ENCODE measurements at regions not wholly inside any gene's neighbourhood (a gene's known extent, or its start where the extent isn't known, plus 50 kb on each side); places are given as distances from the start of the nearest gene placed in this dataset.

DNA sequence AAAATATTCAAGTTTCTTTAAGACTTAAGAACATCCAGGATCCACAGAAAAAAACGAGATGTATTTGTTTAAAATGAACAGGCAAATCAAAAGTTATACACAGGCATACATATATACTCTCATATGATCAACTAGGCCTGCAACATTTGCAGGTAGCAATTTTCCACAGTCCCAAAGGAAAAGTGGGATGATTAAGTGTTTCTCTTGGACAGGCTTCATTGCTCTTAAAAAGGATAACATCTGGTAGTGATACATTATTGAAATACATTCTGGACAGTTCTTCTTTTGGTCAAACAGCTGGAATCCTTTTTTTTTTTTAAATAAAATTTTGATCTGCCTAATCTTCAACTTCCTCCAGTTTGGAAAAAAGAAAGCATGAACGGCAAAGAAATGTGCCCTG lies 114.8 kb upstream of the TDRD3 start:
- TF ChIP-seq, protein P1, sequence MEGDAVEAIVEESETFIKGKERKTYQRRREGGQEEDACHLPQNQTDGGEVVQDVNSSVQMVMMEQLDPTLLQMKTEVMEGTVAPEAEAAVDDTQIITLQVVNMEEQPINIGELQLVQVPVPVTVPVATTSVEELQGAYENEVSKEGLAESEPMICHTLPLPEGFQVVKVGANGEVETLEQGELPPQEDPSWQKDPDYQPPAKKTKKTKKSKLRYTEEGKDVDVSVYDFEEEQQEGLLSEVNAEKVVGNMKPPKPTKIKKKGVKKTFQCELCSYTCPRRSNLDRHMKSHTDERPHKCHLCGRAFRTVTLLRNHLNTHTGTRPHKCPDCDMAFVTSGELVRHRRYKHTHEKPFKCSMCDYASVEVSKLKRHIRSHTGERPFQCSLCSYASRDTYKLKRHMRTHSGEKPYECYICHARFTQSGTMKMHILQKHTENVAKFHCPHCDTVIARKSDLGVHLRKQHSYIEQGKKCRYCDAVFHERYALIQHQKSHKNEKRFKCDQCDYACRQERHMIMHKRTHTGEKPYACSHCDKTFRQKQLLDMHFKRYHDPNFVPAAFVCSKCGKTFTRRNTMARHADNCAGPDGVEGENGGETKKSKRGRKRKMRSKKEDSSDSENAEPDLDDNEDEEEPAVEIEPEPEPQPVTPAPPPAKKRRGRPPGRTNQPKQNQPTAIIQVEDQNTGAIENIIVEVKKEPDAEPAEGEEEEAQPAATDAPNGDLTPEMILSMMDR (IDR thresholded peaks at IDR 0.05; ENCODE audit: low read depth, low read length): no peak
- no peak overlapping the region for H3K4me3 ChIP-seq (replicated peaks in 1 of 2; ENCODE audit: low read depth in 2 of 2, low read length in 2 of 2)
- peak in 1 of 2 donors; percentile 16 for DNase-seq (ENCODE audit: low read depth in 2 of 2)

DNA sequence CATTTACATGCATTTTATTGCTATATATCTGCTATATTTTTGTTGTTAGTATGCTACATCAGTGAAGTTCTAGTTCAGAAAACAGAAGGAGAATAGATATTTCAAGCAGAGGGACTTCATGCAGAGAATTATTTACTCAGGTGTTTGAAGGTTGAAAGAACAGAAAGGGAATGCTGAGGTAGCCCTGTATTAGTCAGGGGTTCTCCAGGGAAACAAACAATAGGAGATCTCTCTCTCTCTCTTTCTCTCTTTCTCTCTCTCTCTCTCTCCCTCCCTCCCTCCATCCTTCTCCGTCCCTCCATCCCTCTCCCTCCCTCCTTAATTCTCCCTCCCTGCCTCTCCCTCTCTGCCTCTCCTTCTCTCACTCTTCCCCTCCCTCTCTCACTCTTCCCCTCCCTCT lies 114.3 kb upstream of the TDRD3 start:
- no peak for DNase-seq (ENCODE audit: low read depth in 2 of 2)
- TF ChIP-seq, protein P1 (IDR thresholded peaks at IDR 0.05; ENCODE audit: low read depth, low read length): no peak

DNA sequence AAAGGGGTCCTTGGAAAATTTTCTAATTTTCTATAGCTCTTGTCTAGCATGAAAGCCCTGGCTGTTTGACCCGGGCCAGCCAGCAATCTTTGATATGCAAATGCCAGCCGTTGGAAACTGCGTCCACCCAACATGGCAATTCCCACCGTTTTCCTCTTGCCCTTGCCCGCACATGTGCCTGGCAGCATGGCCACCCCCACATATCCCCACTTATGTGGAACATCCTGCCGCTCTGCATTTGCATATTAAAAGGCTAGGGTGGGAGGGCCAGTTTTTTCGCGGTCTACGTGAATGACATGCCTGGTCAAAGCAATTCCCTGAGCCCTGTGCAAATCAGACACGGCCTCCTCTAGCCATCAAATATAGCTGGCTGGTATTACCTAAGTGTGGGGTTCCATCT lies 110.3 kb upstream of the TDRD3 start:
- H3K4me3 ChIP-seq (replicated peaks in 1 of 2; ENCODE audit: low read depth in 2 of 2, low read length in 2 of 2): no peak overlapping the region
- TF ChIP-seq, protein P1 (IDR thresholded peaks at IDR 0.05; ENCODE audit: low read depth, low read length): no peak
- no peak for DNase-seq (ENCODE audit: low read depth in 2 of 2)

More for the DNA sequence above, 114.3 kb upstream of the TDRD3 start:
- no peak overlapping the region for H3K4me3 ChIP-seq (replicated peaks in 1 of 2; ENCODE audit: low read depth in 2 of 2, low read length in 2 of 2)

DNA sequence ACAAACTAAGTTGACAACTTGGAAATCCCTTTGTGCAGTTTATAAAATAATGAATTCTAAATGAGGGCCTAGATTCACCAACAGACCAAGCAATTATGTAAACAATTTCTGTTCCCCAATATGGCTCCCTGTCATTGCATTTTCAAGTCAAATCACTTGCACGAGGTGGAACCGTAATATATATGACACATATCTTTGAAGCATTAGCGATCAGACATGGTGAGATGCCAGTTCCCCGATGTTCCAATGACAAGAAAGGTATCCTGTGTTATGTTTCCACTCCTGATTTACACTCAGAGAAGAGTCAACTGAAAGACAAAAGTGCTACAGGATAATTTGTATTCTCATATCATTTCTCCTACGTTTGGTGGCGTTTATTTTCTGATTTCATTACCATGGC lies 108.5 kb upstream of the TDRD3 start:
- DNase-seq (ENCODE audit: low read depth in 2 of 2): no peak
- H3K4me3 ChIP-seq (replicated peaks in 1 of 2; ENCODE audit: low read depth in 2 of 2, low read length in 2 of 2): no peak overlapping the region

DNA sequence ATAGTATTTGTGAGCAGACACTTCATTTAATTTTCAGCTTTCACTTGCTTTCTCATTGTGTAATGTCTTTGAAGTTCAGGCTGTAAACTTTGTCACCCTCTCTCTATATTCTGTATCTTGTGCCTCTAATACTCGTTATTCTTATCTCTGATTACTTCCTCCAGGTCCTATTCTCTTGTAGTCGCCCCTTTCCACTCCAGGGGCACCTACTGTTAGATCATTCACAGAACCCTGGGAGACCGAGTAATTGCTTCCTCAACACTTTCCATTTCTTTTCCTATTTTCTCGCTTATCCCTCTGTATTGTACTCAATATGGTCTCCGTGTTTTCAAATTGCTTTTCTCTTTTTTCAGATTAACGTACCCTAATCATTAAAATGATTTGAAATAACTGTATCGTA lies 93.9 kb upstream of the TDRD3 start:
- DNase-seq (ENCODE audit: low read depth in 2 of 2): no peak
- H3K4me3 ChIP-seq (replicated peaks in 1 of 2; ENCODE audit: low read depth in 2 of 2, low read length in 2 of 2): no peak overlapping the region
- TF ChIP-seq, protein P1 (IDR thresholded peaks at IDR 0.05; ENCODE audit: low read depth, low read length): no peak

More for the DNA sequence above, 108.5 kb upstream of the TDRD3 start:
- TF ChIP-seq, protein P1 (IDR thresholded peaks at IDR 0.05; ENCODE audit: low read depth, low read length): no peak

DNA sequence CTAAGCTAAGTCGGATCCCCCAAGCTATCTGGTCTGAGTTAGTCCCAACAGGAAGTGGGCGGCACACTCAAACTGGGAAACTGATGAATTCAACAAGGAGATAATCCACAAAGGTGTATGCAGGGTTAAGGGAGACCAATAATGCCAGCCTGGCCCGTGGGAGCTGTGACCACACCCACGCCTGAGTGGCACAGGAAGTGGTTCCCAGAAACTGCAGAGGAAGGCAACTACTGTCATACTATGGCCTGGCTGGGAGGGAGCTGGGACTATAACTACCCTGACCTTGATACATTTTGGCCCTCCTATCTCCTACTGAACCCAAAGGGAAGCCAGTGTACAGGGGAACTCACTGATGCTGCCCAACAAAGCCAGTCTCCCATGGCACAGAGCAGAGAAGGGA lies 85.5 kb upstream of the TDRD3 start:
- DNase-seq (ENCODE audit: low read depth in 2 of 2): no peak
- TF ChIP-seq, protein P1 (IDR thresholded peaks at IDR 0.05; ENCODE audit: low read depth, low read length): no peak
- no peak overlapping the region for H3K4me3 ChIP-seq (replicated peaks in 1 of 2; ENCODE audit: low read depth in 2 of 2, low read length in 2 of 2)

DNA sequence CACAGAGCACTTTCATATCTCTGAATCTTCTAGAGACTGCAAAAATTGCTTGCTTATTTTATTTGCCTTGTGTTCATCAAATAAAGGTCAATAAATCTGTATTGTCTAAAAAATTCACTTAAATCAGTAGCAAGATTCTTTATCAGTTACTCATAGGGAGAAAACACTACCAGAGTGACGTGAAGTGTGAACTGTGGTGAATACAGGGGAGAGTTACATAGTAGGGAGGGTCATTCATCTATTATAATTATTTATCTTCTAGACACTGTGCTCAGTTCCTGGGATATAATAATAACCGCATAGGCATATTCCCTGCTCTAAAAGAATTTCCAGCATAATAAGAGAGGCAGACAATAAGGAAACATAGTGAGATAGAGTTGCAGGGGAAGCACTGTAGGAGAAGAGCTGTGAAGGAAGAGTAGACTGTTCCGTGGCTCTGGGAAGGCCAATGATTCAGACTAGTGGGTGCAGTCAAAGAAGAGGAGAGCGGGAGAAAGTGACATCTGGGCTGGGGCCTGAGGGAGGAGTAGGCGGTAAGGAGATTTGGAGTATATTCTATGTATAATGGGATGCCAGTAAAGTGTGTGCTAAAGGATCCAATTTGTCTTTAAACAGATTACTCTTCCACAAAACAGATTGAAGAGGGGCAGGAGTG lies 84.0 kb upstream of the TDRD3 start:
- no peak overlapping the region for H3K4me3 ChIP-seq (replicated peaks in 1 of 2; ENCODE audit: low read depth in 2 of 2, low read length in 2 of 2)
- TF ChIP-seq, protein P1 (IDR thresholded peaks at IDR 0.05; ENCODE audit: low read depth, low read length): no peak
- no peak for DNase-seq (ENCODE audit: low read depth in 2 of 2)

Measured in cardiac fibroblast (primary cell).